ENCODE measurements at regions not wholly inside any gene's neighbourhood (a gene's known extent, or its start where the extent isn't known, plus 50 kb on each side); places are given as distances from the start of the nearest gene placed in this dataset.
"Not testable (repeated sequence)": the region's sequence is repeated elsewhere in the genome, so short reads cannot be mapped to it uniquely, and the experiment has no call there.

- H3K9me3 ChIP-seq = no peaks in the 10 kb centered on the region
- no peaks in the 10 kb centered on the region for H3K27me3 ChIP-seq
- no peaks in the 10 kb centered on the region for H3K36me3 ChIP-seq
- H3K27ac ChIP-seq = no peak overlapping the region
- DNase-seq = no peak
- no peak overlapping the region for H3K4me3 ChIP-seq (replicated peaks in 1 of 3)
- TF ChIP-seq CTCF (IDR thresholded peaks at IDR 0.05) (no peak), POLR2A (IDR thresholded peaks at IDR 0.05) (no peak)
- WGBS, 2 donors = 53% methylated on average over 2 of the region's 2 CpGs
- intact Hi-C loops (cut with DNase I) = no loop called here
- no peaks in the 10 kb centered on the region for H3K4me1 ChIP-seq
Observed at GRCh38 chr7:14988941-14989340, 86.4 kb upstream of the DGKB start.

DNA sequence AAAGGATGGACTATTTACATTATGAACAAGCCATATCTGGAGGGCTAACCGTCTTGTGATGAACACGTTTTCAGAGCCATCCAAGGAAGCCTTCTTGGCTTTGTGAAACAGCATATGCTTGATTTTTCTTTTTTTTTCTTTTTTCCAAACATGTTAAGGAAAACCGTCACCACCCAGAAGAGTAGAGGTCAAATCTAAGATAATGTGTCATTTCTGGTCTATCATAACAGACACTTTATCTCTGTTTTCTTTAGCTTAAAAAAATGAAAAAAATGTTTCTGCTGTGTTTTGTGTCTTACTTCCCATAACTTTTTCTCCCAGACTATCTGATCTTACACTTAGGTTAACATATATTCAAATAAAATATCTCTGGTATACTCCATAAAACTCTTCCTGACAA is 76.1 kb upstream of the DGKB start:
- Histone ChIP-seq H3K27me3 (no peaks in the 10 kb centered on the region), H3K9me3 (no peaks in the 10 kb centered on the region), H3K36me3 (no peaks in the 10 kb centered on the region), H3K4me1 (no peaks in the 10 kb centered on the region), H3K4me3 (replicated peaks in 1 of 3) (no peak overlapping the region), H3K27ac (no peak overlapping the region)
- WGBS, 2 donors = 76 to 78% methylated on average over 3 of the region's 3 CpGs
- no peak for DNase-seq
- TF ChIP-seq POLR2A (IDR thresholded peaks at IDR 0.05) = no peak
- no peak for TF ChIP-seq CTCF (IDR thresholded peaks at IDR 0.05)
- intact Hi-C loops (cut with DNase I) = no loop called here

DNA sequence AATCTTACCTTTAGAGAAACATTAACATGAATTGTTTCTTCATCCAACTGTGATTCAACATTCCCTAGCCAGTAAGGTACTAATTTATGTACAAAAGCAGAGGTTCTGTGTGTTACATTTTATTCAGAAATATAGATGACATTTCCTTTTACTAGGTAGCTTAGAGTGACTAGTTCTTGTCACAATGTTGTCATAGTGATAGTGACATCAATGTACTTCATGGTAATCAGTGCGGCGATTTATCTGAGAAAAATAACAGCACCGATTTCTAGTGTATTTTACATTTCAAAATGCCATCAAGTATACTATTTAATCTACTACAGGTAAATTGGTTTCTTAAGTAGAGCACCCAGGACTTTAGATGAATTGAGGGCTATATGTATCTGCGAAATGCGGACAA is 72.1 kb upstream of the DGKB start:
- no peak overlapping the region for H3K4me3 ChIP-seq (replicated peaks in 1 of 3)
- H3K27ac ChIP-seq = no peak overlapping the region
- intact Hi-C loops (cut with DNase I) = no loop called here
- H3K9me3 ChIP-seq = no peaks in the 10 kb centered on the region
- TF ChIP-seq CTCF (IDR thresholded peaks at IDR 0.05) (no peak), POLR2A (IDR thresholded peaks at IDR 0.05) (no peak)
- H3K36me3 ChIP-seq = no peaks in the 10 kb centered on the region
- 96% methylated on average over 5 of the region's 5 CpGs for WGBS, 2 donors
- no peaks in the 10 kb centered on the region for H3K4me1 ChIP-seq
- no peak for DNase-seq
- H3K27me3 ChIP-seq = no peaks in the 10 kb centered on the region

DNA sequence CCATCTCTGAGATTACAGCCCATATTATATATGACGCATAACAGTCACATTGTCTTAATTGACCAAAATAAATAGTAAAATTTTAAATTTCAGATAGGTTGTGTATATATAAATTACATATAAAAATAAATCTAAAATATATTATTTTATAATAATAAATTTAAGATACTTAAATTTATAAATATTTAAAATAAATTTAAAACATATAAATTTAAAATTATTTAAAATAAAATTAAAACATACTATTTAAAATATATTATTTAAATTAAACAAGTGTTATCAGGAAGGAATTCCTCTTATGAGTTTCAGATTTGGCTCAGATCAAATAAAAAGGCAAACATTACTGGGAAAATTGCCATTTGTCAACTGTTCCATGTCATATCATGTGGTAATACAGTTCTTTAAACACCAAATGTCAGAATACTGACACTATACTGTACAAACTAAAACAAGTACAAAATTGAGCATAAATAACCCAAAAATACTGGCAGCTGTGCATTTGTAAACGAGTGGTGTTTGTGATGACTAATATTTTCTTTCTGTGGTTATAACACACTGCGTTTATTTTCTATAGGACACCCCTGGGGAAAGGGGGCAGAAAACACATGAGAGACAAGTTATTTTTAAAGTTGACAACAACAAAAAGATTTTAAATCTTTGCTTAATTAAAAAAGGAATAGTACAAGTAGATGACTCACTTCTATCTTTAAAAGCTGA is 71.3 kb upstream of the DGKB start:
- Histone ChIP-seq H3K4me1 (no peaks in the 10 kb centered on the region), H3K36me3 (no peaks in the 10 kb centered on the region), H3K4me3 (replicated peaks in 1 of 3) (no peak overlapping the region), H3K27me3 (no peaks in the 10 kb centered on the region), H3K27ac (no peak overlapping the region), H3K9me3 (no peaks in the 10 kb centered on the region)
- intact Hi-C loops (cut with DNase I) = no loop called here
- TF ChIP-seq CTCF (IDR thresholded peaks at IDR 0.05) (no peak), POLR2A (IDR thresholded peaks at IDR 0.05) (no peak)
- WGBS, 2 donors = 79 to 83% methylated on average over 3 of the region's 3 CpGs
- DNase-seq = no peak

- DNase-seq; H3K27ac ChIP-seq; H3K9me3 ChIP-seq; H3K4me1 ChIP-seq; intact Hi-C loops (cut with DNase I); H3K36me3 ChIP-seq; H3K4me3 ChIP-seq (replicated peaks in 1 of 3); H3K27me3 ChIP-seq: not testable (repeated sequence)
- 46 to 56% methylated on average over 4 of the region's 4 CpGs for WGBS, 2 donors
Observed at GRCh38 chr7:14971678-14972077, 69.1 kb upstream of the DGKB start.

GRCh38 chr7:14967376-14967775 is 64.8 kb upstream of the DGKB start:
- H3K4me3 ChIP-seq (replicated peaks in 1 of 3); H3K27me3 ChIP-seq; H3K9me3 ChIP-seq; intact Hi-C loops (cut with DNase I); H3K4me1 ChIP-seq; DNase-seq; H3K27ac ChIP-seq; H3K36me3 ChIP-seq: not testable (repeated sequence)
- WGBS, 2 donors = 77 to 80% methylated on average over 8 of the region's 8 CpGs

All from thyroid gland (tissue), 4 donors.